Fibroblast of skin of right quadriceps (primary cell): ENCODE measurements at regions not wholly inside any gene's neighbourhood (a gene's known extent, or its start where the extent isn't known, plus 50 kb on each side); places are given as distances from the start of the nearest gene placed in this dataset.

ENCODE experiments used
- DNase-seq: peaks from one replicate; pipeline ENCODE4 v3.0.0-alpha.2; 2013

GRCh38 chr5:133704411-133704810 lies 92.1 kb upstream of the FSTL4 start:
- DNase-seq, result no peak

GRCh38 chr5:133703935-133704334 lies 91.6 kb upstream of the FSTL4 start:
- DNase-seq, result no peak

- no peak for DNase-seq
These were observed 90.7 kb upstream of the FSTL4 start for GRCh38 chr5:133702791-133703770.

- DNase-seq, result no peak
These were observed 89.5 kb upstream of the FSTL4 start for GRCh38 chr5:133701871-133702270.

- no peak for DNase-seq
These were observed 87.9 kb upstream of the FSTL4 start for GRCh38 chr5:133700251-133700650.

DNA sequence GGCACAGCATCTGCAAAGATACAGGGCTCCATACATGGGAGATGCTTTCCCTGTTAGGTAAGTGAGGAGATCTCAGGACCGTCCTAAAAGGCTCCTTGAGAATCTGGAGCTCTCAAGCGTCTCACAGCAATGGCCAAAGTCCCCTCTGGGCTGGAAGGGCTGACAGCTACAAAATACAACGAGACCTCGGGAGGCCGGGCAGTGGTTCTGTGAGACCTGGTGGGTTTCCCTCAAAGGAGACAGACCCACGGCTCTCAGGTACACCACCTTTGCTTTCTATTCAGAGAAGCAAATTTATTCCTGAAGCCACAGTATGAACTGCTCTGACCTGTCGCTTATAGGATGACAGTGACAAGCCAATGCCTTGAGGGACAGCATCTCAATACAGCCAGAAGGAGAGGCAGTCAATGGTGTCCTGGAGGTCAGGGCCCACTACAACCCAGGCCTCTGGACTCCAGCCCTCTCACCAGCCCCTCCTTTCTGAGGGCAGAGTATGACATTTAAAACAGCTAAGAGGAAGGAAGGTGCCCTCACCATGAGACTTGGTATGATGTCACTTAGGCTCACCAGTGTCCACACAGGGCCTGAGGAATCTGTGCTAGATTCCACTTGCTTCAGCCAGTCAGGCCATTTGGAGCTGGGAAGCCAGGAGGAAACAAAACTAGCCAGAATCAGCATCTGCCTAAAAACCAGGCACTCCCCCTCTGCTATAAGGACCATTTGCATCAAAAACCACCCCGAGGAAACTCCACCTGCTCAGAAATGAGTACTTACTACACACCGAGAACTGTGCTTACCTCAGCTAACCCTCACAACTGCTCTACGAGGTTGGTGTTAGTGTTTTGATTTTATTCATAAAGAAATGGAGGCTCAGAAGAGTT lies 86.5 kb upstream of the FSTL4 start:
- no peak for DNase-seq

DNA sequence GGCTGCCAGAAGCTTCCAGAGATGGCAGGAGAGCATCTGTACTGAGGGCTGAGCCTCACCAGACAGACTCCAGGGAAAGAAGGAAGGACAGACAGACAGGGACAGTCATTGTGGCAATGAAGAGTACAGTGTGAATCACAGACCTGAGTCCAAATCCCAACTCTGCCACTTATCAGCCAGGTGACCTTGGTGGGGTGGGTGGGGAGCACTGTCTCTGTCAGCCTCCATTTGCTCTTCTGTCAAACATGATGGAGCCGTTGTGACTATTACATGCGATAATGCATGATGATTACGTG lies 85.9 kb upstream of the FSTL4 start:
- no peak for DNase-seq

- no peak for DNase-seq
These were observed 85.4 kb upstream of the FSTL4 start for GRCh38 chr5:133697536-133698258.

DNA sequence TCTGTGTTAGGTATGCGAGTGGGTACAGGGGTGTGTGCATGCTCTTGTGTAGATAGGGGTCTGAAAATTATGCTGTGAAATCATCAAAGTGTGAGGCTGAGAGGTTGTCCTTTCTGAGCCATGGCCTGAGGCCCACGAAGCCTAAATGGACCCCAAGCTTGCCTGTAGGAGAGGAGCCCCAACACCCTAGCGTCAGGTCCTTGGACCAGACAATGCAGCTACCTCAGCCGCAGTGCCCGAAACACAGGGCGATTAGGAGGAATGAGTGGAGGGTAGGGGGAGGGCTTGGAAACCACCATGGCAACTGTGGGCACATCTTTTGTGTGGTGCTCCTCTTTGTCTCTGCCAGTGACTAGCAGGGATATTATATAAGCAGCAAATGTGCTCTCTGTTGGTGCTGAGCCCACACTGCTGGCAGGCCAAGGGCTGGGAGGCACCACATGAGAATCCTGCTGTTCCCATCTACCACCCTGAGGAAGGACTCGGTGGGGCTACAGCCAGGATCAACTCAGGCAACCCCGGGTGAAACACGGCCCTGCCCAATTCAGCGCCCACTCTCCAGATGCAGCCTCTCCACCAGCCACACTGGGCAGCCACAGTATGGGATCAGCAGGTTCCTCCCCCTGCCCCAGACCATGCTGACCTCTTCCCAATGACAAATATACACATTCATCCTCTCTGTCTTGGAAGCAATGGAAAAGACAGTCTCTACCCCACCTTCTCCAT lies 84.6 kb upstream of the FSTL4 start:
- DNase-seq, result no peak

DNA sequence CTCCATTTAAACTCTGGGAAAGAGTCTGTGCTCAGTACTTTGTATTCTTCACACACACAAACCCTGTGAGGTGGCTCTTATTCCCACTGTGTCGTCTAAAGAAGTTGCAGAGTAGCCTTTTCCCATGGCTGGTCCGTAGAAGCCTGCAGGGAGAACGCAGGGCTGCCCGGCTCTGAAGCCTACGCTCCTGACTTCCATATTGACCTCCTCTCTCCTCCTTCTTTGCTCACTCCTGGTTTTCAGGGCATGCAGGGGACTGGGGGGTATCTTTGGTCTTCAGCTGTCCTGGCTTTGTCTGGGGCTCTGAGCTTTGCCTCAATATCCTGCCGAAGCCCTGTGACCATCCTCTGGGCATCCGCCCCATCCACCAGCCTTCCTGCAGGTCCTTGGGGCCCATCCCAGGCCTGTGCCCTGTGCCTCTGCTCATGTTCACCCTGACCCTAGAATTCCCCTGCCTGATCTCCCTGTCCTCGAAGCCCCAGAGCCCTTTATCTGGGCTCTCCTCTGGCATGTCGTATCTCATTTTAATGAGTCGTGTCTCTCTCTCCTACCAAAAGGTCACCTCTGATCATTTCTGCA lies 83.8 kb upstream of the FSTL4 start:
- no peak for DNase-seq

GRCh38 chr5:133694181-133694831 lies 82.0 kb upstream of the FSTL4 start:
- DNase-seq, result no peak

DNA sequence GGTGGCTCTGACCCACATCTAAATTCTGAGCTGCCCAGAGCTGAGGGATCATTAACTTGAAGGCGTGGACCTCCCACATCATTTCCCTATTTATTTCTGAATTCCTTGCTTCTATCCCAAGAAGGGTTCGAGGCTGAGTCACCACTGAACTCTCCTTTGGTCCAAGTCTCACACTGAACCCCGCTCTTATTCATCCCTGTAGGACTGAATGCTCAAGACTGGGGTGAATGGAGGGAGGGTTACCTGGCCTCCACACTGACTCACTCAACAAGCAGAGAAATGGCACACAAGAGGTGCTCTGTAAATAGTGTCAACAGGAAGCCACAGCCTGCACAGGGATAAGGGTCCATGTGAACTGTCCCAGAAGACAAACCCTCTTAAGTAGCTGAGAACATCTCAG lies 79.1 kb upstream of the FSTL4 start:
- DNase-seq, result no peak

DNA sequence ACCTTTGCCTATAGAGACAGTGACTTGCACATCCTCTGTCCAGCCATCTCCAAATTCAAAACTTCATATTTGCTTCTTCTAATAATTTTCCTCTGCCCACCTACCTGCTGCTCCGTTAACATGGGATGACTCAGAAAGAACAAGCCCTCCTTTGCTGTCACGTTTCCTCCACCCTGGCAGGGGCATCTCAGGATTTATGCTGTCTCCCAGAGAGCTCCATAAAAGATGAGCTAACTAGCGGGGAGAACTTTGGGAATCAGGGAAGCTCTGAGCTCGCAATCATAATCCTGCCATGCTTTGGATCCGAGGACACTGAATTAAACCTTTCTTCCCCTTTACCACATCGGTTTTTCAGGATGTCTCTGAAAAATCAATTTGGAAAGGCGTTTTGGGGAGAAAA lies 78.4 kb upstream of the FSTL4 start:
- DNase-seq, result no peak

GRCh38 chr5:133688391-133688790 lies 76.0 kb upstream of the FSTL4 start:
- no peak for DNase-seq

DNA sequence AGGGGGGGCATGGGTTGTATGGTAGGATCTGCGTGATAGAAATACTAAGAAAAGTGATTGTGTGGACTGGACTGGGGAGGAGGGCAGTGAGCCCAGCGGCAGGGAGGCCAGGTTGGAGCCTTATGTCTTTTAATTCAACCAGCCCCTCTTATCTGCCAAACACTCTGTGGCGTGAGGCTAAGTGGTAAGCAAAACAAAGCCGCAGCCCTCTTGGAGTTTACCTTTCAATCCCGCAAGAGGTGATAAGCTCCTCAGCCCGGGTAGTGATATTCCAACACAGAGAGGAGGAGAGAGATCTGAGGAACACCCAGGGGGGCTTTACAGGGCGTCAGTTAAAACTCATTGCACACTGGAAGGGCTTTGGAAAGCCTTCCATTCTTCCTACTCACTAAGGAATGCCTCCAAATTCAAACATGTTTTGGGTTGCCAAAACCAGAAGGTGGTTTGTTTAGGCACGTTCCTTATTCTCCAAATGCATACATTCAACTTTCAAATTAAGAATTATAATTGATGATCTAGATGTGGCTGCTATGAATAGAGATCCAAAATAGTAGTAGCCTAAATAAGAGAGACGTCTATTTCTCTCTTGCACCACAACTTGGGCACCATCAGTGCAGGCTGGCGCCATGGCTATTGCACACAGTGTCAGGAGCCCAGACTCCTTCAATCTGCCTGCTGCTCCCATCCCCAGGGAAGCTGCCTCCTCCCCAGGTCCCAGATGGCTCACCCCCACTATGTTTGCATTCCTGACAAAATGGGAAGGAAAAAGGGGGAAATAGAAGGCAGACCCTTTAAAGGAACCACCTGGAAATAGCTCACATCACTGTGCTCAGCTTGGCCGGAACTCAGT lies 75.1 kb upstream of the FSTL4 start:
- DNase-seq, result no peak

GRCh38 chr5:133686566-133686965 lies 74.2 kb upstream of the FSTL4 start:
- no peak for DNase-seq

- no peak for DNase-seq
These were observed 73.2 kb upstream of the FSTL4 start for GRCh38 chr5:133685402-133686018.

DNA sequence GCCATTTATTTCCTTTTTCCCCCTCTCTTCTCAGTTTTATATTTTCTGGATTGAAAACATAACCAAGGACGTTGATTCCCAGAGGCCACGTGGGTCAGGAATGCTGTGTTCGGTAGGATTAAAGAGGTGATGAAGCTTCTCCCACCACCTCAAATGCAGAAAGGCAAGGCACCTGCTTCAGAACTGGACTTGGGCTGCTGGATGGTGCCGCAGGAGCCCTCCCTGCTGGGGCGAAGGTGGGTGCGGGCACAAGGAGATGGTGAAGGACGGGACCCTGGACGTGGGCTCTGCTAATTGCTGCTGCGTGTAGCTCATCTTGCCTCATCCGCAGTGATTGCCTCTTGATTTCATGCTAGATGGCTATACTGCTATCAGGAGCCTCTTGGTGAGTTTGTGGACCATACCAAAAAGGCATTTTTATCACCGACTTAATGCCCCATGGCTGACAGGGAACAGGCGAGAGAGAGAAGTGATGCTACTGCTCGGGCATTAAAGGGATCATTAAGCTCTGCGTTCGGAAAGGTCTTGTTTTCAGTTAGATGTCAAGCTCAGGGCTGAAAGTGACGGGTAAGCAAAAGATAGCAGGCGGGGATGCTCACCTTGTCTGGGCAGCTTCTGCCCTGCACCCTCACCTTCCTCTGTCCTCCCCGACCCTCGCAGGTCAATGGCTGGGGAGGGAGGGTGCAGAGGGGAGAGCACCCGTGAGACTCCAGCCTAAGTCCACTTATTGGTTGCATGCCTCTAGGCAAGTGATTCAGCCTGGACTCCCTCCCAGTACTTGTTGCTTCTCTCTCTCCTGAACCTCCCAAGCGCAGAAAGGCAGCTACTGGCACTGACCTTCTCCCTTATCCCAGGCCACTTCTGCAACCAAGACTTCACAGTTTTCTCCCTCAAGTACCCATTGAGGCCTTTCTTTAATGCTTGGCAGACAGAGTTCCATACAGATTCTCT lies 71.6 kb upstream of the FSTL4 start:
- DNase-seq, result no peak

DNA sequence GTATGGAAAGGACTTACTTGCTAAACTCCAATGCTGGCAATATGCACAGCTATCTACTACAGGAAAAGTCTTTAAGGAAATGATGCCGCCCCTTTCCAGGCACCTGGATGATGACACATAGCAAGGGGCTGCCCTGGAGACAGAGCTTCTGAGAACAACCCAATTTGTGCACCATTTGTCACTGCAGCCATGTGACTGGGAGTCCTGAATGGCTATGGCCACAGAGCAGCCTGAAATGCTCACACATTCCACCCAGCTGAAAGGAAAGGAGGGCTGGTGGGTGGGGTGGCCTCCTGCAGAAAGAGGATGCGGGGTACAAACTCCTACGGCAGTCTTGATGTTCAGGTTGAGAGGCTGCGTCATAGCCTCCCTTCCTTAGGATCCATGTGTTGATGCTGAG lies 70.1 kb upstream of the FSTL4 start:
- no peak for DNase-seq
